Umbilical cord (tissue), 1 donor: ENCODE measurements at regions not wholly inside any gene's neighbourhood (a gene's known extent, or its start where the extent isn't known, plus 50 kb on each side); places are given as distances from the start of the nearest gene placed in this dataset.
"Not testable (repeated sequence)": the region's sequence is repeated elsewhere in the genome, so short reads cannot be mapped to it uniquely, and the experiment has no call there.

Source experiments
- DNase-seq: peaks from one replicate; pipeline ENCODE4 v3.0.0-alpha.2; 2015; ENCODE audit warnings: low spot score

DNA sequence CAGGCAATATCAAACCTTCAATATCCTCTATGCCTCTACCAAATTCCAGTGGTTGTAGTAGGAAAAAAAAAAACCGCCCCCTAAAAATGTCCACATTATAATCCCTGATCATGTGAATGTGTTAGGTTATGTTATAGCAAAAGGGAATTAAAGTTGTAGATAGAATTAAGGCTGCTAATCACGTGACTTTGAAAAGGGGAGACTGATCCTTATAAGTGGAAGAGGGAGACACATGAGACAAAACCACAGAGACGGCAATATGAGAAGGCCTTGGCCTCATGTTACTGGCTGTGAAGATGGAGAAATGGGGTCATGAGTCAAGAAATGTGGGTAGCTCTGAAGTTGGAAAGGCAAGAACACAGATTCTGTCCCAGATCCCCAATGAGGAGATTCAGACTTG is 1711.3 kb downstream of the KHDRBS2 start:
- not testable (repeated sequence) for DNase-seq

DNA sequence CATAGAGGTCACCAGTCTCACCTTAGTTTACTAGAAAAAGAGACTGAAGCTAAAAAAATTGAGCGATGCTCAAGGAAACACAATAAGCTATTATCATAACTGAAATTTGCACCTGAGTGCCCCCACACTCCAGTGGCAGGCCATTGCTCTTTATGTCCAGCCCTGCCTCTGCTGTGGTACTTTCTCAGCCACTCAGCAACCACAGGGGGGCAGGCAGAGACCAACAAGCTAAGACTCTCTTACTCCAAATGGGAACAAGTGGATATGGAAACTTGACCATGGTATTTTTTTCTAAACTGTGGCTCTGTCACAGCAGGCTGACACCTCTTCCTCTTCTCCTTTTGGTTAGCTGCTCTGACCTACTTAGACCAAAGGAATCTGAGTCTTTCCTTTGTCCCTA is 1713.4 kb downstream of the KHDRBS2 start:
- DNase-seq, result not testable (repeated sequence)

DNA sequence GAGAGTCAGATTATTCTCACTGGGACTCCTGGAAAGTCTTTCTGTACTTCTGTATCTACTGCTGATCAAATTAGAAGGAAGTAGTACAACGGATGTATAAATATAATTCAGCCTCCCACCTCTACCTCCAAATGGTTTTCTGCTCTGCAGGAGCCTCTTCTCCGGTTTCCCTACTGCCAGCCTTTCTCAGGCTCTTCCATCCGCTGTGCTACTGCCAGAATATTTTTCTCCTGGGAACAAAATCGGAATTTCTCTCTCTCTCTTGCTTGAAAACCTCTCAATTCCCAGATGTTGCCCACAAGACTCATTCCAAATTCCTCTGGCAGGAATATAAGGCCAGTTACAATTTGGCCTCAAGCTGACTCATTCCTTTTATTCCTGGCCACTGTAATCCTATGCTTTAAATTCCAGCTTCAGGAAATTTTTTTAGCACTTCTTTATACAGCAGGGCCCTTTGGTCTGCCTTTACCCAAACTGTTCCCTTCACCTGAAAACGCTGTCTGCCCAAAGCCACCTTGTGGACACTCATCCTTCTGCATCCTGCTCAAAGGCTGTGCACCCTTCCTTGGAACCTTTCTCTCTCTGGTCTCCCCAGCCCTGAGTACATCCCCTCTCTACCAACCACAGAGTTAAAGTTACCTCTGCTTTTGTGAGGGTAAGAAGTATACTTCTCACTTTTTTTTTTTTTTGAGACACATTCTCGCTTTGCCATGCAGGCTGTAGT is 1714.6 kb downstream of the KHDRBS2 start:
- DNase-seq, result not testable (repeated sequence)

DNA sequence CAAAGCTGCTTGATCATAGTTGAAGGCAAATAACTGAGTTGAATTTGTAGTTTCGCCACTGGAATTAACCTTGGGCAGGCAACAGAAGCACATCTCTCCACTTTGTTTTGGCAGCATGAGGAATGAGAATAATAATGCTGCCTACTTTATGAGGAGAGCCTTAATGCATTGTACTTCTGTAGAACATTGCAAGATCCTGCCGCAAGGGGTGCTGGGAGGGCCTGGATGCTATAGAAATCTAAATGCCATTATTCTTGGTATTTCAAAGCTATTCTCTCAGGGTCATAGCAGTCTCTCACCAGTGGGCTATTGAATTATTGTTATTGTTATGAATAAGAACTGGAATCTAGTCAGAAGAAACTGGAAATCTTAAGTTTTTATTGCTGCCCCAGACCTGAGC is 1715.4 kb downstream of the KHDRBS2 start:
- not testable (repeated sequence) for DNase-seq

DNA sequence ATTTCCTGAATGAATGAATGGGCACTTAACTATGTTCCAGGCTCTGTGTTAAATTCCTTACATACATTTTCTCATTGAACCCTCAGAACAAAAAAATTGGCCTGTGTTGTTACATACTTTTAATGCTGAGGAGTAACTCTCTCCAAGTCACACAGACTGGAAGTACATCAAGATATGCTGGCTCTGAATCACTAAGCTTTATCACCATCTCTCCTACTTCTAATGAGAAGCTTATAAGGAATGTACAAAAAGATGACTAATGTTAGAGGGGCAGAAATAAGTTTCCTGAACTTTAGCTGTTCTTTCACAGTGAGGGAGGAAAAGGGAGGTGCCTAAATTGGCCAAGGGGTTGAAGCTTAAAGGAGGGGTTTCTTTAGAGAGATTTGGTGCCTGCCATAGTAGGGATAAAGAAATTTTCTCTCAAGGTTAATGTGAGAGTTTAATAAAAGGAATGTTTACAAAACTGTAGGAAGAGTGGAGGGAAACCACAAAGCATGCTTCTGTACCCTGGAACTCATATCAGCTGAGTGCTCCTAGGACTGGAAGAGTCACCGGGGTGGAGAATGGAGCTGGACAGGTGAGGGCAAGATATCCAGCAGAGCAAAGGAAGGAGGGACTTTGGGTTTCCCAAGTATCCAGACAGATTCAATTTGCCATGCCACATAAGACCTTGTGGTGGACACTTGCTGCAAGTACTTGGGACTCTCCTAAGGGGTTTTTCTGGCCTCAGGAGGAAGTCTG is 1718.4 kb downstream of the KHDRBS2 start:
- DNase-seq, result peak; percentile 5

DNA sequence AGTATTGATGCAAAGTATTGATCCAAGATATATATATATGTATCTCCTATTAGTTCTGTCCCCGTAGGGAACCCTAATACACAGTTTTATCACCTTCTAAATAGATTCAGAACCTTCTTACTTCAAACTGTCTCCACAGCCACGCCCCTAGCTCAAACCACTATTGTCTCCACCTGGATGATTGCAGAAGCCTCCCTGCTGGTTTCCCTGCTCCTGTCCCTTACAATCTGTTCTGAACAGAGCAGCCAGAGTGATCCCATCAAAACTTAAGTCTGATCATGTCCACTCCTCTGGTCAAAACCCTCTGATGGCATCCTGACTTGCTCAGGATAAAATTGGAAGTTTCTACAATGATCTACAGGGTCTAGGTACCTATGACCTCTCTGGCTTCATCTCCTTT is 1719.6 kb downstream of the KHDRBS2 start:
- DNase-seq, result not testable (repeated sequence)

DNA sequence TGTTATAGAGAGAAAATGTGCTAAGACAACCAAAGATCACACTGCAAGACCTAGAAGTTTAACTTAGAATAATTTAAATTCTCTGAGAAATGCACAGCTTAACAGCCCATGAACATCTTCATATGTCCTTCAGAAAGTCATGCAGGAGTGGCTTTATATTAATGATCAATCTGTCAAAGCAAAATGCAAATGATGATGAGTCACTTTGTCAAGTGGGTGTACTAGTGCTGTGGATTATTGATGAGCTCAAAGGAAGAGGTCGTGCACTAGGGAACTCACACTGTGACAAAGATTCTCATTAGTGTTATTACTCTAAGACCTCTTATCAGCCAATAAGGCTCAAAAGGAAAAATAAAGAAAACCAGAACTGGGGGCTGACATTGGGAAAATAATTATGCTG is 1726.3 kb downstream of the KHDRBS2 start:
- DNase-seq, result not testable (repeated sequence)

DNA sequence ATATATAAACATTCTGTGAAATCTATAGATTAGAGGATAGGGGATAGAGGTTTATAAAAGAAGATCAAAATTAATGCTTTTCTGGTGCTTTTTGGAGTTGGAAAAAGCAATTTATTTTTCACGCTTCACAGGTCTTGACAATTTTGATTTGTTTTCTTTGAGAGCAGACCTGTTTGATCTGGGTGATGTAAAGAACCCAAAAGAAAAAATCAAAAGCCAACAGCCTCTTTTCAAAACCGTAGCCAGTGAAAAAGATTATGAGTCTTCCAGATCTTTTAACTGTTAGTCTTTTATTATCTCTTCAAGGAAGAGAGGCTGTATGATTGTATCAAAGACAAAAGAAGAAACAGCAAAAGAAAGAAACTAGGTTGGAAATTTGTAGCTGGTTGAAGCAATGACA is 1738.7 kb downstream of the KHDRBS2 start:
- not testable (repeated sequence) for DNase-seq

DNA sequence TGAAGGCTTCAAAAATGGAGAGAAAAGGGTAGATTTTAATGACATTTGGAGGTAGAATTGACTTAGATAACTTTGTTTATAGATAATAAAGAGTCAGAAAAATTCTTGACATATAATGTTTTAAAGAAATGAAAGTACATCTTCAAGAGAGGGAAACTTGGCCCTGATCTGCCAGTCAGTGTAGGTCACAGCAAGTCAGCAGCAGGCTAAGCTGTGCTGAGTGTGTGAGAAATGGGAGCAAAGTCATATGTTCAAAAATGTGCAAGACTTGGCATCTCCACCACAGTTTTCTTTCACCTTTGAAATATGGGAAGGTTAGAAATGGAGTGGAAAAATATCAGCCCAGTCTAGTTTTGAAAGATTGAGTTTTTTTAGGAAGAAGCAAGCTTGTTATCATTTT is 1761.3 kb downstream of the KHDRBS2 start:
- not testable (repeated sequence) for DNase-seq

DNA sequence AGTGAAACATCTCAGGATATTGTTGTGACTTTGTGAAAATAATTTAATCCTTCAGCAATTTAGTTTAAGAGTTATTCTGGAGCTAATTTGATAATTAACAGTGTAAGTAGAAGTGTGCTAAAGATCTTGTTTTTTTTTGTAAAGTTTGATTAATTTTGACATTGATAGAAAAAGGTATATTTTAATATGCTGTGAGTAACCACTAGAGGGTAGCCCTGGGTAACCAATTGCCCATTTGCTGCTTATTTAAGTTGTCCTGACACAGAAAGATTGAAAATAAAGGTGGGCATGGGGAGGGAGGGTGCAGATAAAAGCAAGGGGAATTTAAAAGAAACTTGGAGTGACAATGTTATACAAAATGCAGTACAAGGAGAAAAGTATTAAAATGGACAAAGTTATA is 1808.3 kb downstream of the KHDRBS2 start:
- not testable (repeated sequence) for DNase-seq

DNA sequence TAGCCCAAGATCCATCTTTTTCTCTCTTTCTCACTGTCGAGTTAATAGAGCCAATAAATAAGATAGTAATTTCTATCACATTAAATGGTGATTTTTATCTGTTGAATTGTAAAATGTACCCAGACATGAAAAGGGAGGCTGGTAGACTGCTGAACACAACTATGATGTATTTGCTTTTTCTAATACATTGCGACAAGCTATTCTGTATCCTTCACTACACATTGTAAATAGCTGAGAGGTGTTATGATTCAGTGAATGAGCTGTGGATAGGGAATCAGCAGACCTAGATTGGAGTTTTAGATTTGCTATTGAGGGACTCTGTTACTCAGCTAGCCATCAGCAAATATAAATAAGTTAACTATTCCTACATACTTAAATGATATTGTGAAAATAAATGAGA is 1812.2 kb downstream of the KHDRBS2 start:
- not testable (repeated sequence) for DNase-seq

DNA sequence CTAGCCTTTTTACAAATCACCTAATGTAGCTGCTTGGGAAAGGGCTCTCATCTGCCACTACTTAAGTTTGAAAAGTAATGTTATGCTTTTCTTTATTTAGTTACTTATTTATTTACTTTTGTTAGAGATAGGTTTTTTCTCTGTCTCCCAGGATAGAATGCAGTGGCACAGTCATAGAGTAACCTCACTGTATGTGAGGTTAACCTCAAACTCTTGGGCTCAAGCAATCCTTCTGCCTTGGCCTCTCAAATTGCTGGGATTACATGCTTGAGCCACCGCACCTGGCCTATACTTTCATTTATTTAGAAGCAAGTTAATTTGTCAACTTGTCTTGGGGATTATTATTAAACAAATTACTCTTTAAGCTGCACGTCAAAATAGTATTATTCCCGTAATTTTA is 1814.6 kb downstream of the KHDRBS2 start:
- not testable (repeated sequence) for DNase-seq

DNA sequence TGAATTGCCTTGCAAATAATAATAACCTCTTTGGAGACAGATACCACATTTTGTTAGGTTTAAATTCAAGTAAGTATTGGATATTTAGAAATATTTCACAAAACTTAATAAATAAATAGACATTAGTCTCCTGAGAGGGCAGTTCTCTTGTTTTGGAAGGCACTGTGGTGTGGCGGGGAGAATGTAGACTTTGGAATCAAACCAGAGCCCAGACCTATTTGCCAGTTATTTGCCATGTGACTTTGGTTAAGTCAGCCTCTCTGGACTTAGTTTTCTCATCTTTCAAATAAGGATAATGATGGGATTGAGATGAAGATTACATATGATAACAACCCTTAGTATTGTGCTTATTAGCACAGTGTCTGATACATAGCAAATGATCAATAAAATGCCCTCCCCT is 1835.6 kb downstream of the KHDRBS2 start:
- not testable (repeated sequence) for DNase-seq

DNA sequence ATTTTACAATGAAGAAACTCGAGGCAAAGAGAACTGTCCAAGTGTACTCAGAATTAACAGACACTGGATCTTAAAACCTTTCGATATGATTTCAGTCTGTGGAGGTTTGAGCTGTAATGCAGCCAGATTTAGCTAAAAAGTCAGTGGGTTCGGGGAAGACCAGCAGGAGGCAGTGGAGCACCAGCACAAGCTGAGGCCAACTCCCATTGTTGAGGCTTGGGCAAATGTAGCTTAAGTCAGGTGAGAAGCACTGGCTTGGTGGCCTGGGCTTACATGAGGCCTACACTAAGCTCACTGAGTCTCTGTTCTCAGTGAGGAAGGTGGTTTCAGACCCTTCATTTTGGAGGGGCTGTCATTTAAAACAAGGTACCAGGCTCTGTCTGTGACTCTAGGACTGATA is 1841.5 kb downstream of the KHDRBS2 start:
- DNase-seq, result not testable (repeated sequence)

DNA sequence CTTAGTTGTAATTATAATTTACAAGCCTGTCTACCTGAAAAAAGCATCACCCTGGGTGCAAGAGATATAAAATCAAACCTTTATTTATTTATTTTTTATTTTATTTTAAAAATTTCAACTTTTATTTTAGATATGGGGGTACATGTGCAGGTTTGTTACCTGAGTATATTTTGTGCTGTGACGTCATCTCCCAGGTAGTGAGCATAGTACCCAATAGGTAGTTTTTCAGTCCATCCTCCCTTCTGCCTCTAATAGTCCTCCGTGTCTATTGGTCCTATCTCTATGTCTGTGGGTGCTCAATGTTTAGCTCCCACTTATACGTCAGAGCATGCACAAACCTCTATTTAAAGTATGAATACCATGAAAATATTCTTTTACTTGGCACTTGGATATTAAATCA is 1846.3 kb downstream of the KHDRBS2 start:
- not testable (repeated sequence) for DNase-seq

DNA sequence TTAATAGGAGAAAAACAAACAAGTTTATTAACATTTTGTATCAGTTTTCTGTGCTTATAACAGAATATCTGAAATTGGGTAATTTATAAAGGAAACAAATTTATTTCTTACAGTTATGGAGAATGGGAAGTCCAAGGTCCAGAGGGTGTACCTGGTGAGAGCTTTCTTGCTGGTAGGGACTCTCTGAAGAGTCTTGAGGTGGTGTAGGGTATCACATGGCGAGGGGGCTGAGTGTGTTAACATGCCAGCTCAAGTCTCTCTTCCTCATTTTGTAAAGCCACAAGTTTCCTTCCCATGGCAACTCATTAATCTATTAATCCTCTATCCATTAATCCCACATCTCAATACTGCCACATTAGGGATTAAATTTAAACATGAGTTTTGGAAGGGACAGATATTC is 1863.3 kb downstream of the KHDRBS2 start:
- not testable (repeated sequence) for DNase-seq

DNA sequence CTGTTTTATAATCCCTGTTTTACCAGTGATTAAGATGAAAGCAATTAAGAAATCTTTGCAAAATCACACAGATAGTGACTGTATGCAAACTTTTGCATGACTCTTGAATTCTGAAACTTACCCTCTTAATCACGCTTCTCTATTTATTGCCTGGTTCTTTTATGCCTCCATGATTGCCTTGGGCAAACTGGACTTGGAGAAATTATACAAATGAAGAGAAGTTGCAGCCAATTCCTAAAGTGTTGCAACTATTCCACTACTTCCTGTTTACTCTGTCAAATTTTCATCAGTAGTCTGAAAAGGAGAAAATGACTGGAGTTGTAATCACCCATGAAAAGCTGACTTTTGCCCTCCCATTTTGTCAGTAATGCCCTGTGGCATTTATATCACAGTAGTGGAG is 1869.9 kb downstream of the KHDRBS2 start:
- not testable (repeated sequence) for DNase-seq

DNA sequence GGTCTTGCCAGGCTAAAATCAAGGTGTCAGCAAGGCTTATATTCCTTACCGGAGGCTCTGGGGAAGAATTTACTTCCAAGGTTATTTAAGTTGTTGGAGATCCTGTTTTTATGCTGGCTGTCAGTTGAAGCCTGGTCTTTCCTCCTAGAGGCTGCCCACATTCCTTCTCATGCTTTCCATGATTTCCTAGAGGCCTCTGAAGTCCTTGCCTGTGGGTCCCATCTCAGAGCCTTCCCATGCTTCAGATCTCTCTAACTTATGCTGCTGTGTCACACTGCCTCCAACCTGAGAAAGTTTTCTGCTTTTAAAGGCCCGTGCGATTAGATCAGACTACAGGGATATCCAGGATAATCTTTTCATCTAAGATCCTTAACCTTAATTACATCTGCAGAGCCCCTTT is 1877.3 kb downstream of the KHDRBS2 start:
- DNase-seq, result not testable (repeated sequence)

DNA sequence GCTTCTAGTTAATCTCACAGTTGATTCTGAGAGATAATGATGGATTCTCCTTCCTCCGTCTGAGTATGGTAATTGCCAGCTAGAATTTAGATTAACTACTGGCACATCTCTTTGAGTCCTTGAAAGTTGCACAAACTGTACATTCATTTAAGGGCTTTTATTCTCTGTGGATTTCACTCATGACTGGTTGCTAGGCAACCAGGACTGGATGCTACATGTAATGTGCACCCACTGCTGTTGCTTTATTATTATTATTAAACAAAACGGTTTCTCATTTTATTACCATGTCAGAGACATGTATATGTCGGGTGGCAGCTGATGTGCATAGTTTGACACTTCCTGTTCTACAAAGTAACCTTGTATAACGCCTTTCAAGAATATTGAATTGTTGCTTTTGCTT is 1882.8 kb downstream of the KHDRBS2 start:
- not testable (repeated sequence) for DNase-seq

DNA sequence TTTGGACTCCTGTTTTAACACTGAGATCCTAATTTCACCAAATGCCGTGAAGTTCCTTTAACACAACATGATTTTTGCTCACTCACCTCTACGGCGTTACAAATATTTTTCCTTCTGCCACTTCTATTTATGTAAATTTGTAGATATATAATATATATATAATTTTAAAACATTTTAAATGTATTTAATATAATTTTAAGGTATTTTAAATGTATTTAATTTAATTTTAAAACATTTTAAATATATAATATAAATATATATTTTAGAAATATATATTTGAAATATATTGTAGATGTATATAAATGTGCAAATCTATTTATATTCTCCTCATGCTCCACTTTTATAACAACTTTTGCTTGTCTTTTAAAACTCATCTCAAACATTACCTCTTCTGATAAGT is 1883.5 kb downstream of the KHDRBS2 start:
- not testable (repeated sequence) for DNase-seq

DNA sequence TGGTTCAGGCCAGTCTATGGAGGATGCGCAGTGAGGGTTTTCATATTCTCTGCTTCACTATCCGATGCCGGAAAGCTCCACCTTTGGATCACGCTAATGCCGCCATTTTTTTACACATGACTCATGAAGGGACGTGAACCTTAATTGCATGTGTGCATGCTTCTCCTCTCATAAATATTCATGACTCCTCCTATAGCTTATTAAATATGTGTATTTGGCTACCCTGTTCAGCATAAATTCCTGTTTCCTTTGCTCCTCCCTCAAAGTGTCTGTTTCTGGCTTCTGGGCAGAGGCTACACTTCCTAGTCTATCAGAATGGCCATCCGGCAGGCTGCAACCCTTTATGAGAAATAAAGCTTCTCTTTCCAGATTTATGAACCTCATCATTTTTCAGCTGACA is 1890.8 kb downstream of the KHDRBS2 start:
- DNase-seq, result not testable (repeated sequence)

DNA sequence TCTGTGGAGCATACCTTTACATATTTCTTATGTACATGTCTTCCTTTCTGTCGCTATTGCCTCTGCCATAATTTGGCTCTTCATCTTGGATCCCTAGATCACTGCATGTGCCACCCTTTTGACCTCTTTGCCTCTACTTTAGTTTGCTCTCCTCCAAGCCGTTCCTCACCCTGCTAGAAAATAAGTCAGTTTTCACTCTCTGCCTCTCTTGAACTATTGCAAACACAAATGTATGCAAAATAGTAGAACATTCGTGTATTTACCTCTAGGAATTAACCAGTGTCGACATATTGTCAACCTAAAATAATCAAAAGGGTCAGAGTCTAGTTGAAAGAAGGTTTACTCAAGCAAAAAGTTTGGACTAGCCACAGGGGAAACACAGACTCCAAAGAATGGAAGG is 1893.1 kb downstream of the KHDRBS2 start:
- DNase-seq, result not testable (repeated sequence)

DNA sequence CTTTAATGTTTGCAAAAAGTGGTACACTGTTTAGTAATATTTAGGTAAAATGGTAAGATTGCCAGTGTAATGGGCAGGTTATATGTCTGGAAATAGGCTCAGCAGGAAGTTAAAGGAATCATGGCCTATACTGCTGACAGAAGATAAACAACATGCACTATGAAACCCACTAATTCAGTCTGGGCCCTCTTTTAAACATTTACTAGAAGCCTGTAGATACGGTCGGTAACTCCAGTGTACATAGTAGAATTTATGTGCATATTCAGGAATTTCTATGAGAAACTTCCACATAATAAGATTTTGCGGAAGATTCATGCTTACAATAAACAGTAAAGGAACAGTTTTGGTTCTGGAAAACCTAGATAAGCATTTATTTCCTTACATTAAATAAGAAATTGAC is 1896.9 kb downstream of the KHDRBS2 start:
- DNase-seq, result not testable (repeated sequence)
